Vagina (tissue), 2 donors: ENCODE measurements at regions not wholly inside any gene's neighbourhood (a gene's known extent, or its start where the extent isn't known, plus 50 kb on each side); places are given as distances from the start of the nearest gene placed in this dataset.
"Not testable (repeated sequence)": the region's sequence is repeated elsewhere in the genome, so short reads cannot be mapped to it uniquely, and the experiment has no call there.

Experiments used
- DNase-seq, 2 donors: peaks; one replicate each; pipeline ENCODE4 v3.0.0-alpha.2; 2017; ENCODE audit errors: extremely low spot score in 2 of 2
- H3K27ac ChIP-seq: fragments of 200-600 bp; sonication (generic); one replicate; pipeline ENCODE4 v1.5.1; 2019
- H3K27me3 ChIP-seq: fragments of 200-600 bp; sonication (generic); one replicate; pipeline ENCODE4 v1.5.1; 2019
- H3K36me3 ChIP-seq, 2 donors: fragments of 200-600 bp; sonication (generic); one replicate each; pipeline ENCODE4 v1.5.1; 2017 to 2019
- H3K4me1 ChIP-seq: fragments of 200-600 bp; sonication (generic); one replicate; pipeline ENCODE4 v1.5.1; 2019
- H3K4me3 ChIP-seq, 2 donors: fragments of 200-600 bp; sonication (generic); 1 replicate in 1 of 2; 2 replicates in 1 of 2; pipeline ENCODE4 v1.5.1; 2016 to 2019
- H3K9me3 ChIP-seq: fragments of 200-600 bp; sonication (generic); one replicate; pipeline ENCODE4 v1.5.1; 2019
- POLR2A ChIP-seq, 2 donors: fragments of 450-650 bp; IDR thresholded peaks; one replicate each; pipeline ENCODE4 v1.6.1; 2017; ENCODE audit warnings: antibody characterized with exemption in 2 of 2, mild to moderate bottlenecking in 2 of 2, moderate library complexity in 2 of 2
- POLR2AphosphoS5 ChIP-seq, 2 donors: sonication (generic); formaldehyde crosslinking; IDR thresholded peaks; one replicate each; pipeline ENCODE4 v1.9.0; 2017; ENCODE audit warnings: antibody characterized with exemption in 2 of 2, mild to moderate bottlenecking in 2 of 2, low read depth in 1 of 2; ENCODE audit not compliant: insufficient read depth in 1 of 2
- intact Hi-C: fragments of 100-400 bp; cut with DNase I; formaldehyde crosslinking; loops from one replicate; pipeline ENCODE4 v1.15.1; 2023
- TF ChIP-seq, protein P1 (sequence below), 3 experiments: fragments of 450-650 bp in 2 of 3; fragments of 200-600 bp in 1 of 3; sonication (generic) in 1 of 3; IDR thresholded peaks; one replicate each; pipeline ENCODE4 v1.5.1; 2017 to 2019; ENCODE audit warnings: antibody characterized with exemption in 3 of 3, mild to moderate bottlenecking in 2 of 3, moderate library complexity in 2 of 3

DNA sequence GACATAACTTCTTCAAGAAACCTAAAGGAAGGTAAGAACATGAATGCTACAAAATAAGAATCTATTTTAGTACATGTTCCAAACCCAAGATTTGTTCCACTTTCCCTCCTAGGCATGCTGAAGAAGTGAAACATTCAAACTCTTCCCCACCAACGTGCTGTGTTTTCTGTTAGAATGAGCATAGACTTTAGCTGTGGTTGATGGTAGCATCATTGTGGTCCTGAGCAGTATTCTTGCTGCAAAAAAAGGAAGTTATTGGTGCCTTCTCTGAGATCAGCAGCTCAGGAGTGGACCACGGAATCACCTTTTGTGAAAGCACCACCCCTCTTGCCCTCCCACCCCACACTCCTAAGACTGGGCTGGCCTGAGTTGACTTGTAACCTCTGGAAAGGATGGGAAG, 100.4 kb upstream of the POGK start:
- Histone ChIP-seq H3K4me1 (peaks cover 6% of the 10 kb centered on the region), H3K27ac (no peak overlapping the region), H3K4me3 (no peak overlapping the region), H3K36me3 (no peaks in the 10 kb centered on the region), H3K9me3 (no peaks in the 10 kb centered on the region), H3K27me3 (no peaks in the 10 kb centered on the region)
- no peak for DNase-seq
- TF ChIP-seq, protein P1, sequence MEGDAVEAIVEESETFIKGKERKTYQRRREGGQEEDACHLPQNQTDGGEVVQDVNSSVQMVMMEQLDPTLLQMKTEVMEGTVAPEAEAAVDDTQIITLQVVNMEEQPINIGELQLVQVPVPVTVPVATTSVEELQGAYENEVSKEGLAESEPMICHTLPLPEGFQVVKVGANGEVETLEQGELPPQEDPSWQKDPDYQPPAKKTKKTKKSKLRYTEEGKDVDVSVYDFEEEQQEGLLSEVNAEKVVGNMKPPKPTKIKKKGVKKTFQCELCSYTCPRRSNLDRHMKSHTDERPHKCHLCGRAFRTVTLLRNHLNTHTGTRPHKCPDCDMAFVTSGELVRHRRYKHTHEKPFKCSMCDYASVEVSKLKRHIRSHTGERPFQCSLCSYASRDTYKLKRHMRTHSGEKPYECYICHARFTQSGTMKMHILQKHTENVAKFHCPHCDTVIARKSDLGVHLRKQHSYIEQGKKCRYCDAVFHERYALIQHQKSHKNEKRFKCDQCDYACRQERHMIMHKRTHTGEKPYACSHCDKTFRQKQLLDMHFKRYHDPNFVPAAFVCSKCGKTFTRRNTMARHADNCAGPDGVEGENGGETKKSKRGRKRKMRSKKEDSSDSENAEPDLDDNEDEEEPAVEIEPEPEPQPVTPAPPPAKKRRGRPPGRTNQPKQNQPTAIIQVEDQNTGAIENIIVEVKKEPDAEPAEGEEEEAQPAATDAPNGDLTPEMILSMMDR (IDR thresholded peaks at IDR 0.05), result no peak
- TF ChIP-seq POLR2A (IDR thresholded peaks at IDR 0.05), result no peak
- TF ChIP-seq POLR2AphosphoS5 (IDR thresholded peaks at IDR 0.05; ENCODE audit: insufficient read depth in 1 of 2, low read depth in 1 of 2), result no peak
- intact Hi-C loops, result no loop called here

GRCh38 chr1:166740668-166741276, 98.5 kb upstream of the POGK start:
- Histone ChIP-seq H3K4me1 (peaks cover 6% of the 10 kb centered on the region), H3K4me3 (no peak overlapping the region), H3K9me3 (no peaks in the 10 kb centered on the region), H3K27me3 (no peaks in the 10 kb centered on the region), H3K36me3 (no peaks in the 10 kb centered on the region), H3K27ac (no peak overlapping the region)
- intact Hi-C loops, result no loop called here
- DNase-seq, result no peak
- TF ChIP-seq POLR2AphosphoS5 (IDR thresholded peaks at IDR 0.05; ENCODE audit: insufficient read depth in 1 of 2, low read depth in 1 of 2) (no peak), POLR2A (IDR thresholded peaks at IDR 0.05) (no peak)
- TF ChIP-seq, protein P1 (IDR thresholded peaks at IDR 0.05), result no peak

DNA sequence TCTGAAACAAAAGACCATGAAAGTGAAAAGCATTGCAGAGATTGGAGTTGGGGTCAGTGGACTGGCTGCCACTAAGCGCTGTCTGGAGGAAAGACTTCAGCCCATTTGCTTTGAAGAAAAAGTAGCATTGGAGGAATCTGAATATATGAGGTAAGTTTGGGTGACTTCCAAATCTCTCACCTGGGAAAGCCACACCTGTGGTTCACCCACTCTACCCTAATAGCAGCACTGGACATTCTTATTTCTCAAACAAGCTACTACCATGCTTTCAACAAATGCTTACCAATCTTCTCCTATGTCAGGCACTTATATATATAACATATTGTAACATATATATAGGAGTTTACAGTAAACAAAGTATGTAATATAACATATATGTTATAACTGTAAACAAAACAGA, 76.0 kb upstream of the POGK start:
- no peaks in the 10 kb centered on the region for H3K9me3 ChIP-seq
- H3K27me3 ChIP-seq, result no peaks in the 10 kb centered on the region
- no peaks in the 10 kb centered on the region for H3K36me3 ChIP-seq
- intact Hi-C loops, result no loop called here
- TF ChIP-seq, protein P1 (IDR thresholded peaks at IDR 0.05), result no peak
- TF ChIP-seq POLR2AphosphoS5 (IDR thresholded peaks at IDR 0.05; ENCODE audit: insufficient read depth in 1 of 2, low read depth in 1 of 2) (no peak), POLR2A (IDR thresholded peaks at IDR 0.05) (no peak)
- H3K4me1 ChIP-seq, result no peaks in the 10 kb centered on the region
- no peak for DNase-seq
- H3K27ac ChIP-seq, result no peak overlapping the region
- H3K4me3 ChIP-seq, result no peak overlapping the region

DNA sequence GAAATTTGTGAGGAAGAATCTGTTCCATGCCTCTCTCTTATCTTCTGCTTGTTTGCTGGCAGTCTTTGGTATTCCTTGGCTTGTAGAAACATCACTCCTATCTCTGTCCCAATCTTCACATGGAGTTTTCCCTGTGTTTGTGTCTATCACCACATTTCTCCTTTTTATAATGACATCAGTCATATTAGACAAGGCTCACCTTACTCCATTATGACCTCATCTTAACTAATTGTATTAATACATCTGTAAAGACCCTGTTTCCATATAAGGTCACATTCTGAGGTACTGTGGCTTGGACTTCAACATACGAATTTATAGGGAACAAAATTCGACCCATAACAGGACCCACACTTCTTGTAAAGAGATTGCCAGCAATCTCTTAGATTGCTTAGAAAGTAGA, 72.3 kb upstream of the POGK start:
- intact Hi-C loops, result no loop called here
- H3K4me1 ChIP-seq, result no peaks in the 10 kb centered on the region
- no peak overlapping the region for H3K27ac ChIP-seq
- no peaks in the 10 kb centered on the region for H3K9me3 ChIP-seq
- no peaks in the 10 kb centered on the region for H3K27me3 ChIP-seq
- TF ChIP-seq POLR2AphosphoS5 (IDR thresholded peaks at IDR 0.05; ENCODE audit: insufficient read depth in 1 of 2, low read depth in 1 of 2), result no peak
- no peak for TF ChIP-seq POLR2A (IDR thresholded peaks at IDR 0.05)
- TF ChIP-seq, protein P1 (IDR thresholded peaks at IDR 0.05), result no peak
- H3K36me3 ChIP-seq, result no peaks in the 10 kb centered on the region
- no peak for DNase-seq
- no peak overlapping the region for H3K4me3 ChIP-seq

DNA sequence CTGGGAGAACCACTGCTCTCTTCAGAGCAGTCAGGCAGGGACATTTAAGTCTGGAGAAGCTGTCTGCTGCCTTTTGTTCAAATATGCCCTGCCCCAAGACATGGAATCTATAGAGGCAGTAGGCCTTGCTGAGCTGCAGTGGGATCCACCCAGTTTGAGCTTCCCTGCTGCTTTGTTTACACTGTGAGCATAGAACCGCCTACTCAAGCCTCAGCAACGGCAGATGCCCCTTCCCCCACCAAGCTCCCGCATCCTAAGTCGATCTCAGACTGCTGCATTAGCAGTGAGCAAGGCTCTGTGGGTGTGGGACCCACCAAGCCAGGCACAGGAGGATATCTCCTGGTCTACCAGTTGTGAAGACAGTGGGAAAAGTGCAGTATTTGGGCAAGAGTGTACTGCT, 54.6 kb upstream of the POGK start:
- DNase-seq, H3K9me3 ChIP-seq, intact Hi-C loops, H3K4me3 ChIP-seq, H3K4me1 ChIP-seq, H3K27ac ChIP-seq, H3K27me3 ChIP-seq, H3K36me3 ChIP-seq: not testable (repeated sequence)
